Heart right ventricle (tissue), 16 donors: ENCODE measurements at regions not wholly inside any gene's neighbourhood (a gene's known extent, or its start where the extent isn't known, plus 50 kb on each side); places are given as distances from the start of the nearest gene placed in this dataset.

Experiments
- ATAC-seq, 8 donors: fragments of 200-7000 bp; cut with Tn5 transposase; one replicate each; pipeline ENCODE4 v1.9.1; 2020; ENCODE audit warnings: mild to moderate bottlenecking in 8 of 8, moderate library complexity in 8 of 8, moderate number of reproducible peaks in 1 of 8
- DNase-seq, 2 donors: peaks; one replicate each; pipeline ENCODE4 v3.0.0-alpha.2; 2020
- H3K27ac ChIP-seq, 10 donors: fragments of 200-600 bp; sonication (generic) in 2 of 10; one replicate each; pipeline versions ENCODE4 v1.5.0 to v1.8.0; 2020 to 2022; ENCODE audit warnings: mild to moderate bottlenecking in 3 of 10
- H3K27me3 ChIP-seq, 7 donors: fragments of 200-600 bp; one replicate each; pipeline ENCODE4 v1.8.0; 2021 to 2022; ENCODE audit warnings: mild to moderate bottlenecking in 2 of 7
- H3K36me3 ChIP-seq, 9 donors: fragments of 200-600 bp; sonication (generic) in 1 of 9; one replicate each; pipeline versions ENCODE4 v1.5.0 to v1.8.0; 2020 to 2022; ENCODE audit warnings: mild to moderate bottlenecking in 2 of 9
- H3K4me1 ChIP-seq, 9 donors: fragments of 200-600 bp; sonication (generic) in 1 of 9; one replicate each; pipeline versions ENCODE4 v1.5.0 to v1.8.0; 2020 to 2022; ENCODE audit warnings: mild to moderate bottlenecking in 4 of 9
- H3K4me3 ChIP-seq, 10 donors: fragments of 200-600 bp; sonication (generic) in 2 of 10; one replicate each; pipeline versions ENCODE4 v1.5.0 to v1.8.0; 2020 to 2022; ENCODE audit warnings: mild to moderate bottlenecking in 7 of 10, moderate library complexity in 2 of 10
- H3K9me3 ChIP-seq, 11 donors: fragments of 200-600 bp in 10 of 11; sonication (generic) in 2 of 11; one replicate each; pipeline versions ENCODE4 v1.5.0 to v1.8.0; 2013 to 2022; ENCODE audit warnings: mild to moderate bottlenecking in 2 of 11, control low read depth in 1 of 11, moderate library complexity in 1 of 11
- WGBS, 2 donors: extraction: QIAGEN DNeasy Blood & Tissue Kit; methylation state at CpG; one replicate each; pipeline ENCODE4 v1.1.7; 2013; ENCODE audit warnings: inconsistent platforms in 1 of 2; 5-methylcytosine and 5-hydroxymethylcytosine counted together
- intact Hi-C, 10 donors: fragments of 100-400 bp; cut with DNase I; formaldehyde crosslinking; loops; one replicate each; pipeline versions ENCODE4 v1.11.1 to v1.14.2; 2022
- TF ChIP-seq, protein P1 (sequence below), 9 donors: fragments of 200-600 bp; sonication (generic) in 2 of 9; IDR thresholded peaks; one replicate each; pipeline versions ENCODE4 v1.5.0 to v1.8.0; 2021 to 2022; ENCODE audit warnings: antibody characterized with exemption in 9 of 9, mild to moderate bottlenecking in 5 of 9, moderate library complexity in 1 of 9
- donor health status: Arrhythmogenic right ventricular cardiomyopathy.
- donor health status: ischemic (EF 13 %, LVEDD 7.1; RV severe dilation, severe dysfunction).
- donor health status: healthy with polysubstance abuse.
- donor health status: DM: no; HTN: yes; CAD: no.
- donor health status: DM: no; HTN: no; CAD: no.
- donor health status: ischemic (EF 25% LVEDD 6.9; RV normal size, moderate dysfunction).
- donor health status: ischemic (EF 25% LVEDD 5.7; RV mildly dilated, moderate dysfunction).
- donor health status: healthy.
- donor health status: DM: yes; HTN: yes; CAD: no.
- donor health status: Ischemic cardiomyopathy.
- donor health status: ischemic (EF 35%, LVEDD 5.7; RV mildly dilated, moderate dysfunction).
- donor health status: nonischemic (EF 11% LVEDD 7.7; RV severe dilation, severe dysfunction).
- donor health status: DM: yes; HTN: yes; CAD: no.
- donor health status: PGD.
- donor health status: ischemic (EF 29% LVEDD 5.4; RV normal size, mild dysfunction).
- donor health status: nonischemic (EF 23%, LVEDD 6.1; RV moderate dilation, normal function).

DNA sequence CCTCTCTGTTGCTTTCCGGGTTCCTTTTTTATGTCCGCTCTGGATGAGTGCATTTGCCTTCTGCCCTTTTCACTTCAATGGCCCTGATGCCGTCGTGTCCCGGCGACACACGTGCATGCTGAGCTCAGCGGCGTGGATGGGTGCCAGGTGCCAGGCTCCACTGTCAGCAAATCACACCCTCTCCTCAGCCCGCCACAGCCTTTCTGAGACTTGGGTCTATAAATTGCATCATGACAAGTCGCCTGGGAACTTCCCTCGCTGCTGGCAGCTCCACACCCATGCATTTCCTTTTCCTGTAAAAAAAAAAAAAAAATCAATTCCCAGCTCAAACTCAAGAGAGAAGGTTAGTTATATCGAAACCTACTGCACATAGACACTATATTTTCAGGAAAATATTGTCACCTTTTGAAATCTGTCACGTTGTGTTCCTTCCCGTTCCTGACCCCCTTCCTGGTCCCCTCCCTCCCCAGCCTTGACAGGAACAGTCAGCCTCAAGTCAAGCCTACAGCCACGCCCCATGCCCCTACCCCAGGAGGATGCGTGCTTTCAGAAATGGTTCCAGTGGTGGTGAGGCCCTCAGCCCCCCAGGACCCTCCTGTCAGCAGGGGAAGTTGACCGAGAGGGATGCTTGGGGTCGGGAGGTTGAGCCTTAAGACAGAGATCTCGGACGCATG is 110.3 kb upstream of the PTCH1 start:
- TF ChIP-seq, protein P1, sequence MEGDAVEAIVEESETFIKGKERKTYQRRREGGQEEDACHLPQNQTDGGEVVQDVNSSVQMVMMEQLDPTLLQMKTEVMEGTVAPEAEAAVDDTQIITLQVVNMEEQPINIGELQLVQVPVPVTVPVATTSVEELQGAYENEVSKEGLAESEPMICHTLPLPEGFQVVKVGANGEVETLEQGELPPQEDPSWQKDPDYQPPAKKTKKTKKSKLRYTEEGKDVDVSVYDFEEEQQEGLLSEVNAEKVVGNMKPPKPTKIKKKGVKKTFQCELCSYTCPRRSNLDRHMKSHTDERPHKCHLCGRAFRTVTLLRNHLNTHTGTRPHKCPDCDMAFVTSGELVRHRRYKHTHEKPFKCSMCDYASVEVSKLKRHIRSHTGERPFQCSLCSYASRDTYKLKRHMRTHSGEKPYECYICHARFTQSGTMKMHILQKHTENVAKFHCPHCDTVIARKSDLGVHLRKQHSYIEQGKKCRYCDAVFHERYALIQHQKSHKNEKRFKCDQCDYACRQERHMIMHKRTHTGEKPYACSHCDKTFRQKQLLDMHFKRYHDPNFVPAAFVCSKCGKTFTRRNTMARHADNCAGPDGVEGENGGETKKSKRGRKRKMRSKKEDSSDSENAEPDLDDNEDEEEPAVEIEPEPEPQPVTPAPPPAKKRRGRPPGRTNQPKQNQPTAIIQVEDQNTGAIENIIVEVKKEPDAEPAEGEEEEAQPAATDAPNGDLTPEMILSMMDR (IDR thresholded peaks at IDR 0.05): no peak
- DNase-seq: peak; percentile 48 to 63
- peaks cover 0 to 22% (median 7%) of the 10 kb centered on the region in 9 donors for H3K4me1 ChIP-seq
- H3K4me3 ChIP-seq: peak overlapping the region in 4 of 10 donors; percentile 3 to 29 (median 20)
- peaks cover 0 to 9% (median 0%) of the 10 kb centered on the region in 11 donors for H3K9me3 ChIP-seq
- WGBS, 2 donors: 49 to 66% methylated on average over 21 of the region's 21 CpGs
- H3K27me3 ChIP-seq: peaks cover 0 to 5% (median 0%) of the 10 kb centered on the region in 7 donors
- H3K36me3 ChIP-seq: no peaks in the 10 kb centered on the region
- intact Hi-C loops: loop anchor here in 2 of 10 donors (5.0 to 10.0 kb wide), 2 partner anchors 112 to 115 kb away; partner anchors contain the start of gene PTCH1 (in 1 of the 2)
- H3K27ac ChIP-seq: peak overlapping the region in 9 of 10 donors; percentile 47 to 91 (median 71)
- peak; percentile 86 to 96 (median 92) for ATAC-seq

GRCh38 chr9:95626341-95626740 is 109.6 kb upstream of the PTCH1 start:
- TF ChIP-seq, protein P1 (IDR thresholded peaks at IDR 0.05): no peak
- peak in 1 of 8 donors; percentile 31 for ATAC-seq
- Histone ChIP-seq H3K27me3 (peaks cover 0 to 5% (median 0%) of the 10 kb centered on the region in 7 donors), H3K9me3 (peaks cover 0 to 11% (median 0%) of the 10 kb centered on the region in 11 donors), H3K4me3 (no peak overlapping the region), H3K4me1 (peaks cover 0 to 22% (median 7%) of the 10 kb centered on the region in 9 donors), H3K27ac (peak overlapping the region in 7 of 10 donors; percentile 61 to 91 (median 71)), H3K36me3 (no peaks in the 10 kb centered on the region)
- intact Hi-C loops: loop anchor here in 2 of 10 donors (5.0 to 10.0 kb wide), 2 partner anchors 112 to 114 kb away; partner anchors contain the start of gene PTCH1 (in 1 of the 2)
- DNase-seq: no peak
- WGBS, 2 donors: 89% methylated on average over 13 of the region's 13 CpGs

- no peaks in the 10 kb centered on the region for H3K36me3 ChIP-seq
- TF ChIP-seq, protein P1 (IDR thresholded peaks at IDR 0.05): no peak
- peaks cover 0 to 11% (median 0%) of the 10 kb centered on the region in 11 donors for H3K9me3 ChIP-seq
- no peaks in the 10 kb centered on the region for H3K27me3 ChIP-seq
- ATAC-seq: no peak
- H3K27ac ChIP-seq: no peak overlapping the region
- 93 to 95% methylated on average over 4 of the region's 4 CpGs for WGBS, 2 donors
- peaks cover 0 to 22% (median 7%) of the 10 kb centered on the region in 9 donors for H3K4me1 ChIP-seq
- DNase-seq: no peak
- intact Hi-C loops: loop anchor here in 1 of 10 donors (10.0 kb wide), 1 partner anchor 109 kb away; the partner anchor contains the start of gene PTCH1
- H3K4me3 ChIP-seq: no peak overlapping the region
Observed at GRCh38 chr9:95623640-95624039, 106.9 kb upstream of the PTCH1 start.

GRCh38 chr9:95620722-95621121 is 104.0 kb upstream of the PTCH1 start:
- intact Hi-C loops: loop anchor here in 1 of 10 donors (10.0 kb wide), 1 partner anchor 106 kb away; the partner anchor contains the start of gene PTCH1
- ATAC-seq (no peak), DNase-seq (no peak)
- TF ChIP-seq, protein P1 (IDR thresholded peaks at IDR 0.05): no peak
- 93 to 95% methylated on average over 8 of the region's 8 CpGs for WGBS, 2 donors
- Histone ChIP-seq H3K27me3 (peaks cover 0 to 23% (median 0%) of the 10 kb centered on the region in 7 donors), H3K36me3 (no peaks in the 10 kb centered on the region), H3K4me3 (no peak overlapping the region), H3K27ac (no peak overlapping the region), H3K4me1 (no peaks in the 10 kb centered on the region), H3K9me3 (peaks cover 0 to 11% (median 0%) of the 10 kb centered on the region in 11 donors)
